ENCODE measurements at regions not wholly inside any gene's neighbourhood (a gene's known extent, or its start where the extent isn't known, plus 50 kb on each side); places are given as distances from the start of the nearest gene placed in this dataset.

DNA sequence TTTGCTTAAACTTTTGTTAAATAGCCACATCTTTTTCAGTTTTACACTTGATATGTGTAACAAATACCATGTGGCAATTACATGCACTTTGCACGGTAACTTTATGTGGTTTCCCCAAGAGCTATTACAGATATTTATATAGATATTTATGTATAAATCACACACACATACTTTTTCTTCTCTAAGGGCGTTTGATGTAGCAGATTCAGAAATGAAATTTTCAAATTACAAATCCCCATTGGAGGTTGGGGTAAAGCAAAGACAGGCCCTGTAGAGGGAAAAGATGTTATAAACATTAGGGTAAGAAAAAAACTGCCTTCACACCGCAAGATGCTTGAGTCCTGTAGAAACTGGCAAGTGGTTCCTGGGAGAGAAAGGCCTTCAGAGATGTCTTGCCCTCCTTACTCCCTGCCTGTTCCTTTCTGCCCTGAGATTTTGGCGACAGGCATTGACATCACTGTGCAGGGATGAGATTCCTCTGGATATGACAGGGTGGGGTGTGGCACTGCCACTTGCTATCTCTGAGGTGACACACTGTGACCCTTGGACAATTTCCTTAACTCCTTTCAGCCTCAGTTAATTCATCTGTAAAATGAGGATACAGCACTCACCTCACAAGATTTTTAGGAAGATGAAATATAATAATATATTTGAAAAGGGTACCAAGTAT lies 177.9 kb upstream of the TUT7 start:
- TF ChIP-seq CTCF (IDR thresholded peaks at IDR 0.05; ENCODE audit: low read depth, low read length): no peak
- TF ChIP-seq EZH2phosphoT487 (IDR thresholded peaks at IDR 0.05; ENCODE audit: low read depth): no peak
